ENCODE measurements at regions not wholly inside any gene's neighbourhood (a gene's known extent, or its start where the extent isn't known, plus 50 kb on each side); places are given as distances from the start of the nearest gene placed in this dataset.

- H3K27me3 Mint-ChIP-seq = peaks cover 7 to 12% of the 10 kb centered on the region in 2 donors
- no peaks in the 10 kb centered on the region for H3K36me3 Mint-ChIP-seq
- H3K4me3 Mint-ChIP-seq = no peak overlapping the region
These were observed 199.6 kb downstream of the TTLL2 start for GRCh38 chr6:167524261-167525111.

GRCh38 chr6:167525774-167526173 is 200.9 kb downstream of the TTLL2 start:
- no peak overlapping the region for H3K4me3 Mint-ChIP-seq
- peaks cover 0 to 6% of the 10 kb centered on the region in 2 donors for H3K4me1 Mint-ChIP-seq (ENCODE audit: low read depth in 2 of 2)
- H3K36me3 Mint-ChIP-seq = no peaks in the 10 kb centered on the region
- no peak overlapping the region for H3K27ac Mint-ChIP-seq
- no peak for DNase-seq (ENCODE audit: low spot score)
- peaks cover under 1 to 12% of the 10 kb centered on the region in 2 donors for H3K27me3 Mint-ChIP-seq
- no peaks in the 10 kb centered on the region for H3K9me3 Mint-ChIP-seq
- ATAC-seq = no peak

More at GRCh38 chr6:167524261-167525111, 199.6 kb downstream of the TTLL2 start:
- Mint-ChIP-seq H3K9me3 (no peaks in the 10 kb centered on the region), H3K27ac (no peak overlapping the region), H3K4me1 (ENCODE audit: low read depth in 2 of 2) (peaks cover 0 to 6% of the 10 kb centered on the region in 2 donors)
- ATAC-seq (no peak), DNase-seq (ENCODE audit: low spot score) (no peak)

- Mint-ChIP-seq H3K36me3 (no peaks in the 10 kb centered on the region), H3K27me3 (peaks cover 0 to 16% of the 10 kb centered on the region in 2 donors), H3K4me3 (no peak overlapping the region), H3K9me3 (no peaks in the 10 kb centered on the region), H3K27ac (no peak overlapping the region), H3K4me1 (ENCODE audit: low read depth in 2 of 2) (peaks cover 0 to 6% of the 10 kb centered on the region in 2 donors)
- ATAC-seq = no peak
- no peak for DNase-seq (ENCODE audit: low spot score)
These were observed 201.8 kb downstream of the TTLL2 start for GRCh38 chr6:167526465-167527368.

DNA sequence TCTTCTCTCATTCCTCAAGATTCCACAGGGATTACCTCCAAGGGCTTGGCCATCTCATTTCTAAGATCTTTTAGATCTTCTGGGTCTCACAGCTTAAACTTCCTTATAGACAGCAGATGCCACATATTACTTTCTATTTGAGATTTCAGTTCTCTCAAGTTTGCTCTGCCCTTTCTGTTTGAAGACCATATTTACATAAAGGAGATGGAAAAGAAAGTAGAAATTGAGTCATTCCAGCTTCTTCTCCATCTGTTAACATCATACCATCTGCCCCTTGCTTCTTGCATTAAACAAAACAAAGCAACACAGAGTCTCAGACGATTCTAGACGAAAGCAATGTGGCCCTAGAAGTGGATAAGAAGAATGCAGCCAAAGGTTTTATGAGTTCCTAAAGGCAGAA is 203.4 kb downstream of the TTLL2 start:
- DNase-seq (ENCODE audit: low spot score) (no peak), ATAC-seq (no peak)
- no peaks in the 10 kb centered on the region for H3K36me3 Mint-ChIP-seq
- no peak overlapping the region for H3K4me3 Mint-ChIP-seq
- peaks cover 0 to 6% of the 10 kb centered on the region in 2 donors for H3K4me1 Mint-ChIP-seq (ENCODE audit: low read depth in 2 of 2)
- no peak overlapping the region for H3K27ac Mint-ChIP-seq
- H3K9me3 Mint-ChIP-seq = no peaks in the 10 kb centered on the region
- H3K27me3 Mint-ChIP-seq = peaks cover 0 to 14% of the 10 kb centered on the region in 2 donors

GRCh38 chr6:167528976-167529375 is 204.1 kb downstream of the TTLL2 start:
- Mint-ChIP-seq H3K36me3 (no peaks in the 10 kb centered on the region), H3K9me3 (no peaks in the 10 kb centered on the region), H3K4me3 (no peak overlapping the region), H3K27me3 (peaks cover 0 to 14% of the 10 kb centered on the region in 2 donors), H3K27ac (no peak overlapping the region), H3K4me1 (ENCODE audit: low read depth in 2 of 2) (peaks cover 0 to 6% of the 10 kb centered on the region in 2 donors)
- ATAC-seq (no peak), DNase-seq (ENCODE audit: low spot score) (no peak)

GRCh38 chr6:167529444-167530335 is 204.8 kb downstream of the TTLL2 start:
- Mint-ChIP-seq H3K27ac (no peak overlapping the region), H3K4me3 (no peak overlapping the region), H3K4me1 (ENCODE audit: low read depth in 2 of 2) (peaks cover 0 to 6% of the 10 kb centered on the region in 2 donors), H3K36me3 (no peaks in the 10 kb centered on the region), H3K9me3 (no peaks in the 10 kb centered on the region), H3K27me3 (peaks cover 0 to 14% of the 10 kb centered on the region in 2 donors)
- ATAC-seq = no peak
- DNase-seq (ENCODE audit: low spot score) = no peak

GRCh38 chr6:167530951-167531350 is 206.1 kb downstream of the TTLL2 start:
- ATAC-seq (peak in 1 of 2 donors; percentile 32), DNase-seq (ENCODE audit: low spot score) (no peak)
- Mint-ChIP-seq H3K4me3 (no peak overlapping the region), H3K36me3 (no peaks in the 10 kb centered on the region), H3K27me3 (peaks cover 0 to 8% of the 10 kb centered on the region in 2 donors), H3K9me3 (no peaks in the 10 kb centered on the region), H3K27ac (no peak overlapping the region), H3K4me1 (ENCODE audit: low read depth in 2 of 2) (peaks cover 0 to 6% of the 10 kb centered on the region in 2 donors)

- Mint-ChIP-seq H3K27me3 (peaks cover 0 to 11% of the 10 kb centered on the region in 2 donors), H3K4me3 (no peak overlapping the region), H3K36me3 (no peaks in the 10 kb centered on the region), H3K27ac (no peak overlapping the region), H3K4me1 (ENCODE audit: low read depth in 2 of 2) (peaks cover 0 to 6% of the 10 kb centered on the region in 2 donors), H3K9me3 (no peaks in the 10 kb centered on the region)
- DNase-seq (ENCODE audit: low spot score) = no peak
- ATAC-seq = no peak
These were observed 207.8 kb downstream of the TTLL2 start for GRCh38 chr6:167532410-167533288.

DNA sequence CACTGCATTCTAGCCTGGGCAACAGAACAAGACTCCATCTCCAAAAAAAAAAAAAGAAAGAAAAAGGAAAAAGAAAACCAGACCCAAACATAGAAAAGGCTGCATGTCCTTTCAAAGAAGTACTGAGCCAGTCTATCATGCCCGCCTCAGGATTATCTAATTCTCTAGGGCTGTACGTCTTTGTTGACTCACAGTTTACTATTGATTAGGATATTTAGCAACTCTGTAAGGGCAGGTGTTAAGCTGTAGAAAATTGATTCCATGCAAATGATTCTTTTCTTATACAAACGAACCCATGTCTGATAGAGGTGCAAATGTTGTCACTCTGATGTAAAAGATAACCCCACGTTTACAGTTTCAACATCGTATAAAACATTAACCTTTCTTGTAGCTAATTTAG is 209.0 kb downstream of the TTLL2 start:
- Mint-ChIP-seq H3K9me3 (no peaks in the 10 kb centered on the region), H3K4me1 (ENCODE audit: low read depth in 2 of 2) (no peaks in the 10 kb centered on the region), H3K27me3 (peaks cover 8 to 9% of the 10 kb centered on the region in 2 donors), H3K36me3 (no peaks in the 10 kb centered on the region), H3K4me3 (no peak overlapping the region), H3K27ac (no peak overlapping the region)
- ATAC-seq = no peak
- DNase-seq (ENCODE audit: low spot score) = no peak

DNA sequence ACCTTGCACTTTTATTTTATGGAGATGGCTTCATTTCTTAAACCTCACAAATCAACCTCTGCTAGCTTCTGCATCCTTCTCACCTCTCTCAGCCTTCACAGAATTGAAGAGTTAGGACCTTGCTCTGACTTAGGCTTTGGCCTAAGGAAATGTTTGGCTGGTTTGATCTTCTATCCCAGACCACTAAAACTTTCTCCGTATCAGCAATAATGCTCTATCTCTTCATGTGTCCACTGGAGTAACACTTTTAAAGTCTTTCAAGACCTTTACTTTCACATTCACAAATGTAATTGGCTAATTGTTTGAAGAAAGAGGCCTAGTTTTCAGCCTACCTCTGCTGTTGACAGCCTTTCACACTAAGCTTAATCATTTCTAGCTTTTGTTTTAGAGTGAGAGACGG is 212.9 kb downstream of the TTLL2 start:
- Mint-ChIP-seq H3K9me3 (no peaks in the 10 kb centered on the region), H3K4me3 (no peak overlapping the region), H3K27ac (no peak overlapping the region), H3K4me1 (ENCODE audit: low read depth in 2 of 2) (no peaks in the 10 kb centered on the region), H3K36me3 (no peaks in the 10 kb centered on the region), H3K27me3 (peaks cover 3 to 9% of the 10 kb centered on the region in 2 donors)
- no peak for DNase-seq (ENCODE audit: low spot score)
- no peak for ATAC-seq

- Mint-ChIP-seq H3K36me3 (no peaks in the 10 kb centered on the region), H3K4me3 (no peak overlapping the region), H3K27ac (no peak overlapping the region), H3K4me1 (ENCODE audit: low read depth in 2 of 2) (no peaks in the 10 kb centered on the region), H3K27me3 (peaks cover 3 to 9% of the 10 kb centered on the region in 2 donors), H3K9me3 (no peaks in the 10 kb centered on the region)
- DNase-seq (ENCODE audit: low spot score) = no peak
- no peak for ATAC-seq
These were observed 213.9 kb downstream of the TTLL2 start for GRCh38 chr6:167538746-167539145.

DNA sequence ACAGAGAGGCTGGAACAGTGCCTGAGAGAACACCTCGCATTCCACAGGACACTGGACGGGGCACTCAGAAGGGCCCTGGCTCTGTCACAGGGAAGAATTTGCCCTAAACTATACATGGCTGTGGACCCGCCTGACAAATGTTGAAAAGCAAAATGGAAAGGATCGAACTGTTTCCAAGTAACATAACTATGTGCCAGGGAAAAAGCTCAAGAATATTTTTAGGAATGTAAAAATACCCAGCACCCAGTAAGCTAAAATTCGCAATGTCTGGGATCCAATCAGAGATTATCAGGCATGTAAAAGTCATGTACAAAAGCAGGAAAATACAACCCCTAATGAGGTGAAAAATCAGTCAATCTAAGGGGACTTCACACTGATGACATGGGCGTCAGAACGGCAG is 215.9 kb downstream of the TTLL2 start:
- Mint-ChIP-seq H3K36me3 (no peaks in the 10 kb centered on the region), H3K4me3 (no peak overlapping the region), H3K27me3 (peaks cover 3 to 9% of the 10 kb centered on the region in 2 donors), H3K4me1 (ENCODE audit: low read depth in 2 of 2) (no peaks in the 10 kb centered on the region), H3K27ac (no peak overlapping the region), H3K9me3 (no peaks in the 10 kb centered on the region)
- no peak for DNase-seq (ENCODE audit: low spot score)
- no peak for ATAC-seq

All from natural killer cell treated with Interleukin-12 subunit alpha and Interleukin-12 subunit beta and Interleukin-15 and Interleukin-18, amount 100 ng/mL, for 72 hours (primary cell).